ENCODE measurements at regions not wholly inside any gene's neighbourhood (a gene's known extent, or its start where the extent isn't known, plus 50 kb on each side); places are given as distances from the start of the nearest gene placed in this dataset.

DNA sequence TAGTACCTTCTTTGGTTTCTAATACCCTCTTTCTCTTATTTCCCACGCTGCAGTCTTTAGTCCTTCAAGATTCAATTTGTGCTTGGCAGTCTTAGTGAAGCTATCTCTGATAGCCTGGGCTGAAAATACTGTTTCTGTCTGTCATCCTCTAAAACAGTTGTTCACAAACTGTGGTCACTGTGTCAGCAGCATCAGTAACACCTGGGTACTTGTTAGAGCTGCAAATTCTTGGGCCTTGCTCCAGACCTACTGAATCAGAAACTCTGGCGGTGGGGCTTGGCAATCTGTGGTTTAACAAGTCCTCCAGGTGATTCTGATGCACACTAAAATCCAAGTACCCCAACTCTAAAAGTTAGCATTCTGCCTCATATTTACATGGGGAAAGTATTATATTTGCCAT lies 217.5 kb upstream of the SEL1L start:
- H3F3A ChIP-seq (ENCODE audit: insufficient read depth, low read length, poor library complexity, severe bottlenecking): no peaks in the 10 kb centered on the region
- no peaks in the 10 kb centered on the region for H3K9me2 ChIP-seq (ENCODE audit: insufficient read depth, low read length)
- H2AFZ ChIP-seq (ENCODE audit: low read depth, low read length): no peak overlapping the region
- no peak overlapping the region for H3K27ac ChIP-seq (ENCODE audit: low read length)
- H3K36me3 ChIP-seq (ENCODE audit: insufficient read depth, low read length): no peaks in the 10 kb centered on the region
- no peak overlapping the region for H3K4me2 ChIP-seq (ENCODE audit: low read length)
- H4K20me1 ChIP-seq (ENCODE audit: insufficient read depth): no peaks in the 10 kb centered on the region
- no peak overlapping the region for H3K9ac ChIP-seq (ENCODE audit: low read length)
- H3K79me2 ChIP-seq (replicated peaks; ENCODE audit: insufficient read depth, low read length): no peaks in the 10 kb centered on the region
- H3K27me3 ChIP-seq (ENCODE audit: insufficient read depth, low read depth, low read length): no peaks in the 10 kb centered on the region
- TF ChIP-seq MXI1 (conservative IDR thresholded peaks at IDR 0.05; ENCODE audit: poor library complexity, severe bottlenecking): no peak
- H3K4me3 ChIP-seq (ENCODE audit: low read length): no peak overlapping the region
- no peaks in the 10 kb centered on the region for H3K9me3 ChIP-seq (ENCODE audit: low read length)

DNA sequence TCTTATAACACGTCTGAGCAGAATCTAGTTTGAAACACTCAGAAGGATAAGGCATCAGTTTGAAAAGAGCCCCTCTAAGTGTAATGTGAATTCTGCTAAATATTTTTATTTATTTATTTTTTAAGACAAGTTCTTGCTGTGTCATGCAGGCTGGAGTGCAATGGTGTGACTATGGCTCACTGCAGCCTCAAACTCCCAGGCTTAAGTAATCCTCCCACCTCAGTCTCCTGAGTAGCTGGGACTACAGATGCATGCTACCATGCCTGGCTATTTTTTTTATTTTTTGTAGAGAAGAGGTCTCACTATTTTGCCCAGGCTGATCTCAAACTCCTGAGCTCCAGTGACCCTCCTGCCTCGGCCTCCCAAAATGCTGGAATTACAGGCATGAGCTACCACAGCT lies 225.9 kb upstream of the SEL1L start:
- Histone ChIP-seq H2AFZ (ENCODE audit: low read depth, low read length) (no peak overlapping the region), H3K27ac (ENCODE audit: low read length) (no peak overlapping the region), H3K36me3 (ENCODE audit: insufficient read depth, low read length) (no peaks in the 10 kb centered on the region), H3K9me3 (ENCODE audit: low read length) (no peaks in the 10 kb centered on the region), H3K4me3 (ENCODE audit: low read length) (no peak overlapping the region), H3F3A (ENCODE audit: insufficient read depth, low read length, poor library complexity, severe bottlenecking) (no peaks in the 10 kb centered on the region), H3K9ac (ENCODE audit: low read length) (no peak overlapping the region), H4K20me1 (ENCODE audit: insufficient read depth) (no peaks in the 10 kb centered on the region), H3K79me2 (replicated peaks; ENCODE audit: insufficient read depth, low read length) (no peaks in the 10 kb centered on the region), H3K9me2 (ENCODE audit: insufficient read depth, low read length) (no peaks in the 10 kb centered on the region), H3K27me3 (ENCODE audit: insufficient read depth, low read depth, low read length) (no peaks in the 10 kb centered on the region), H3K4me2 (ENCODE audit: low read length) (no peak overlapping the region)
- TF ChIP-seq POLR2AphosphoS5 (IDR thresholded peaks at IDR 0.05) (no peak), MXI1 (conservative IDR thresholded peaks at IDR 0.05; ENCODE audit: poor library complexity, severe bottlenecking) (no peak)

DNA sequence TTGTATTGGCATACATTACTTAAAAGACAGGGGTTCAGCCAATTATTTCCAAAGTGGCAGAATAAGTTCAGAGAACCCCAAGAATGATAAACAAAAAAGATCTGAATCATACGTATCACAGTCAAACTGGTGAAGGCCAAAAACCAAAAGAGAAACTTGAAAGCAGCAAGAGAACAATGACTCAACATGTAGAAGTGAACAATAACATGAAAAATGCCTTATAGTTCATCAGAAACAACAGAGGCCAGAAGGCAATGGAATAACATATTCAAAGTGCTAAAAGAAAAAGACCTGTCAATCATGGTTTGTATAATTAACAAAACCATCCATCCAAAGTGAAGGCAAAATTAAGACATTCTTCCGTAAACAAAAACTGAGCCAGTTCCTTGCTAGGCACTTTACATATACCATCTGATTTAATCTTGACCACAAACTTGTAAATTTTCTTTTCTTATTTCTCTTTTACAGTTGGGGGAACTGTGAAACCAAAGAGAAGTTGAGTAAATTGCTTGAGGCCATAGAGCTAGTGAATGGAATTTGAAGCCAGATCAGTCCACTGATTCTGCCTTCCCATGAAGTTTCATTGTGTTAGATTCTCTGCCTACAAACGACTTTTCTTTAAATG lies 232.1 kb upstream of the SEL1L start:
- no peak overlapping the region for H3K9ac ChIP-seq (ENCODE audit: low read length)
- H3K79me2 ChIP-seq (replicated peaks; ENCODE audit: insufficient read depth, low read length): no peaks in the 10 kb centered on the region
- no peaks in the 10 kb centered on the region for H4K20me1 ChIP-seq (ENCODE audit: insufficient read depth)
- H3K4me2 ChIP-seq (ENCODE audit: low read length): no peak overlapping the region
- no peaks in the 10 kb centered on the region for H3K9me2 ChIP-seq (ENCODE audit: insufficient read depth, low read length)
- TF ChIP-seq MXI1 (conservative IDR thresholded peaks at IDR 0.05; ENCODE audit: poor library complexity, severe bottlenecking) (no peak), SMC3 (conservative IDR thresholded peaks at IDR 0.05; ENCODE audit: poor library complexity) (no peak), TAF1 (IDR thresholded peaks at IDR 0.05; ENCODE audit: low read depth) (no peak), POLR2AphosphoS5 (IDR thresholded peaks at IDR 0.05) (no peak), EP300 (conservative IDR thresholded peaks at IDR 0.05; ENCODE audit: poor library complexity, severe bottlenecking) (no peak), EZH2 (IDR thresholded peaks at IDR 0.05; ENCODE audit: borderline replicate concordance, insufficient read depth, low read length, poor library complexity, severe bottlenecking) (no peak), RAD21 (conservative IDR thresholded peaks at IDR 0.05) (no peak)
- TF ChIP-seq, protein P1, sequence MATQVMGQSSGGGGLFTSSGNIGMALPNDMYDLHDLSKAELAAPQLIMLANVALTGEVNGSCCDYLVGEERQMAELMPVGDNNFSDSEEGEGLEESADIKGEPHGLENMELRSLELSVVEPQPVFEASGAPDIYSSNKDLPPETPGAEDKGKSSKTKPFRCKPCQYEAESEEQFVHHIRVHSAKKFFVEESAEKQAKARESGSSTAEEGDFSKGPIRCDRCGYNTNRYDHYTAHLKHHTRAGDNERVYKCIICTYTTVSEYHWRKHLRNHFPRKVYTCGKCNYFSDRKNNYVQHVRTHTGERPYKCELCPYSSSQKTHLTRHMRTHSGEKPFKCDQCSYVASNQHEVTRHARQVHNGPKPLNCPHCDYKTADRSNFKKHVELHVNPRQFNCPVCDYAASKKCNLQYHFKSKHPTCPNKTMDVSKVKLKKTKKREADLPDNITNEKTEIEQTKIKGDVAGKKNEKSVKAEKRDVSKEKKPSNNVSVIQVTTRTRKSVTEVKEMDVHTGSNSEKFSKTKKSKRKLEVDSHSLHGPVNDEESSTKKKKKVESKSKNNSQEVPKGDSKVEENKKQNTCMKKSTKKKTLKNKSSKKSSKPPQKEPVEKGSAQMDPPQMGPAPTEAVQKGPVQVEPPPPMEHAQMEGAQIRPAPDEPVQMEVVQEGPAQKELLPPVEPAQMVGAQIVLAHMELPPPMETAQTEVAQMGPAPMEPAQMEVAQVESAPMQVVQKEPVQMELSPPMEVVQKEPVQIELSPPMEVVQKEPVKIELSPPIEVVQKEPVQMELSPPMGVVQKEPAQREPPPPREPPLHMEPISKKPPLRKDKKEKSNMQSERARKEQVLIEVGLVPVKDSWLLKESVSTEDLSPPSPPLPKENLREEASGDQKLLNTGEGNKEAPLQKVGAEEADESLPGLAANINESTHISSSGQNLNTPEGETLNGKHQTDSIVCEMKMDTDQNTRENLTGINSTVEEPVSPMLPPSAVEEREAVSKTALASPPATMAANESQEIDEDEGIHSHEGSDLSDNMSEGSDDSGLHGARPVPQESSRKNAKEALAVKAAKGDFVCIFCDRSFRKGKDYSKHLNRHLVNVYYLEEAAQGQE (IDR thresholded peaks at IDR 0.05; ENCODE audit: borderline replicate concordance): no peak
- TF ChIP-seq, protein P2, sequence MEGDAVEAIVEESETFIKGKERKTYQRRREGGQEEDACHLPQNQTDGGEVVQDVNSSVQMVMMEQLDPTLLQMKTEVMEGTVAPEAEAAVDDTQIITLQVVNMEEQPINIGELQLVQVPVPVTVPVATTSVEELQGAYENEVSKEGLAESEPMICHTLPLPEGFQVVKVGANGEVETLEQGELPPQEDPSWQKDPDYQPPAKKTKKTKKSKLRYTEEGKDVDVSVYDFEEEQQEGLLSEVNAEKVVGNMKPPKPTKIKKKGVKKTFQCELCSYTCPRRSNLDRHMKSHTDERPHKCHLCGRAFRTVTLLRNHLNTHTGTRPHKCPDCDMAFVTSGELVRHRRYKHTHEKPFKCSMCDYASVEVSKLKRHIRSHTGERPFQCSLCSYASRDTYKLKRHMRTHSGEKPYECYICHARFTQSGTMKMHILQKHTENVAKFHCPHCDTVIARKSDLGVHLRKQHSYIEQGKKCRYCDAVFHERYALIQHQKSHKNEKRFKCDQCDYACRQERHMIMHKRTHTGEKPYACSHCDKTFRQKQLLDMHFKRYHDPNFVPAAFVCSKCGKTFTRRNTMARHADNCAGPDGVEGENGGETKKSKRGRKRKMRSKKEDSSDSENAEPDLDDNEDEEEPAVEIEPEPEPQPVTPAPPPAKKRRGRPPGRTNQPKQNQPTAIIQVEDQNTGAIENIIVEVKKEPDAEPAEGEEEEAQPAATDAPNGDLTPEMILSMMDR (IDR thresholded peaks at IDR 0.05; ENCODE audit: poor library complexity, severe bottlenecking): no peak
- H3K27ac ChIP-seq (ENCODE audit: low read length): no peak overlapping the region
- no peaks in the 10 kb centered on the region for H3F3A ChIP-seq (ENCODE audit: insufficient read depth, low read length, poor library complexity, severe bottlenecking)
- H3K36me3 ChIP-seq (ENCODE audit: insufficient read depth, low read length): no peaks in the 10 kb centered on the region
- no peaks in the 10 kb centered on the region for H3K9me3 ChIP-seq (ENCODE audit: low read length)
- no peak overlapping the region for H3K4me3 ChIP-seq (ENCODE audit: low read length)
- H3K27me3 ChIP-seq (ENCODE audit: insufficient read depth, low read depth, low read length): no peaks in the 10 kb centered on the region
- no peak overlapping the region for H2AFZ ChIP-seq (ENCODE audit: low read depth, low read length)
